ENCODE measurements at regions not wholly inside any gene's neighbourhood (a gene's known extent, or its start where the extent isn't known, plus 50 kb on each side); places are given as distances from the start of the nearest gene placed in this dataset.

- TF ChIP-seq CTCF (IDR thresholded peaks at IDR 0.05; ENCODE audit: low read depth, low read length, missing control alignments): no peak
- no peak overlapping the region for H3K4me3 ChIP-seq (replicated peaks; ENCODE audit: low read depth, low read length)
- DNase-seq (ENCODE audit: extremely low read depth, low read depth): peak; percentile 15
Measured at GRCh38 chr1:215397106-215397505, 170.0 kb upstream of the KCTD3 start.

- no peak overlapping the region for H3K4me3 ChIP-seq (replicated peaks; ENCODE audit: low read depth, low read length)
- no peak for DNase-seq (ENCODE audit: extremely low read depth, low read depth)
- no peak for TF ChIP-seq CTCF (IDR thresholded peaks at IDR 0.05; ENCODE audit: low read depth, low read length, missing control alignments)
Measured at GRCh38 chr1:215397843-215398242, 169.3 kb upstream of the KCTD3 start.

GRCh38 chr1:215399787-215400186 is 167.3 kb upstream of the KCTD3 start:
- TF ChIP-seq CTCF (IDR thresholded peaks at IDR 0.05; ENCODE audit: low read depth, low read length, missing control alignments): no peak
- DNase-seq (ENCODE audit: extremely low read depth, low read depth): no peak
- no peak overlapping the region for H3K4me3 ChIP-seq (replicated peaks; ENCODE audit: low read depth, low read length)

GRCh38 chr1:215400741-215401140 is 166.4 kb upstream of the KCTD3 start:
- DNase-seq (ENCODE audit: extremely low read depth, low read depth): no peak
- H3K4me3 ChIP-seq (replicated peaks; ENCODE audit: low read depth, low read length): no peak overlapping the region
- no peak for TF ChIP-seq CTCF (IDR thresholded peaks at IDR 0.05; ENCODE audit: low read depth, low read length, missing control alignments)

GRCh38 chr1:215402147-215402546 is 165.0 kb upstream of the KCTD3 start:
- no peak for TF ChIP-seq CTCF (IDR thresholded peaks at IDR 0.05; ENCODE audit: low read depth, low read length, missing control alignments)
- DNase-seq (ENCODE audit: extremely low read depth, low read depth): no peak
- no peak overlapping the region for H3K4me3 ChIP-seq (replicated peaks; ENCODE audit: low read depth, low read length)

- no peak for TF ChIP-seq CTCF (IDR thresholded peaks at IDR 0.05; ENCODE audit: low read depth, low read length, missing control alignments)
- H3K4me3 ChIP-seq (replicated peaks; ENCODE audit: low read depth, low read length): no peak overlapping the region
- no peak for DNase-seq (ENCODE audit: extremely low read depth, low read depth)
Measured at GRCh38 chr1:215405211-215405610, 161.9 kb upstream of the KCTD3 start.

- no peak overlapping the region for H3K4me3 ChIP-seq (replicated peaks; ENCODE audit: low read depth, low read length)
- no peak for DNase-seq (ENCODE audit: extremely low read depth, low read depth)
- no peak for TF ChIP-seq CTCF (IDR thresholded peaks at IDR 0.05; ENCODE audit: low read depth, low read length, missing control alignments)
Measured at GRCh38 chr1:215406927-215407326, 160.2 kb upstream of the KCTD3 start.

All from HFF-Myc (cell line).